Activated CD8-positive, alpha-beta memory T cell treated with anti-CD3 and anti-CD28 coated beads for 4 hours (primary cell): ENCODE measurements at regions not wholly inside any gene's neighbourhood (a gene's known extent, or its start where the extent isn't known, plus 50 kb on each side); places are given as distances from the start of the nearest gene placed in this dataset.

ENCODE experiments used
- DNase-seq, 2 donors: peaks; one replicate each; pipeline ENCODE4 v3.0.0-alpha.2; 2020; ENCODE audit warnings: low read depth in 2 of 2

GRCh38 chr2:129723277-129724020, 256.0 kb upstream of the RAB6C start:
- no peak for DNase-seq

GRCh38 chr2:129724021-129724757, 255.3 kb upstream of the RAB6C start:
- DNase-seq, result no peak

- DNase-seq, result no peak
Observed at GRCh38 chr2:129726216-129726615, 253.2 kb upstream of the RAB6C start.

GRCh38 chr2:129727286-129727685, 252.2 kb upstream of the RAB6C start:
- no peak for DNase-seq

GRCh38 chr2:129728035-129728972, 251.2 kb upstream of the RAB6C start:
- DNase-seq, result no peak

- DNase-seq, result no peak
Observed at GRCh38 chr2:129729011-129729410, 250.5 kb upstream of the RAB6C start.

GRCh38 chr2:129729646-129730045, 249.8 kb upstream of the RAB6C start:
- DNase-seq, result no peak

- no peak for DNase-seq
Observed at GRCh38 chr2:129730979-129731378, 248.5 kb upstream of the RAB6C start.

GRCh38 chr2:129731907-129732629, 247.4 kb upstream of the RAB6C start:
- no peak for DNase-seq

- DNase-seq, result no peak
Observed at GRCh38 chr2:129732630-129733026, 246.8 kb upstream of the RAB6C start.

- no peak for DNase-seq
Observed at GRCh38 chr2:129733041-129733440, 246.4 kb upstream of the RAB6C start.

- no peak for DNase-seq
Observed at GRCh38 chr2:129733579-129733978, 245.9 kb upstream of the RAB6C start.

- no peak for DNase-seq
Observed at GRCh38 chr2:129734343-129735034, 245.0 kb upstream of the RAB6C start.

GRCh38 chr2:129735576-129735975, 243.9 kb upstream of the RAB6C start:
- DNase-seq, result no peak

GRCh38 chr2:129737660-129738527, 241.6 kb upstream of the RAB6C start:
- DNase-seq, result no peak

- DNase-seq, result no peak
Observed at GRCh38 chr2:129738799-129739198, 240.7 kb upstream of the RAB6C start.

- DNase-seq, result no peak
Observed at GRCh38 chr2:129740504-129740903, 239.0 kb upstream of the RAB6C start.

GRCh38 chr2:129741165-129741564, 238.3 kb upstream of the RAB6C start:
- DNase-seq, result no peak

GRCh38 chr2:129741623-129742022, 237.8 kb upstream of the RAB6C start:
- no peak for DNase-seq
